Stomach (tissue), 4 donors: ENCODE measurements at regions not wholly inside any gene's neighbourhood (a gene's known extent, or its start where the extent isn't known, plus 50 kb on each side); places are given as distances from the start of the nearest gene placed in this dataset.

Experiments
- POLR2A ChIP-seq, 4 donors: fragments of 450-650 bp; IDR thresholded peaks; one replicate each; pipeline ENCODE4 v1.6.1; 2016; ENCODE audit warnings: antibody characterized with exemption in 4 of 4, control low read depth in 2 of 4, mild to moderate bottlenecking in 1 of 4, moderate library complexity in 1 of 4
- TF ChIP-seq, protein P1 (sequence below), 7 experiments: fragments of 450-650 bp in 4 of 7; fragments of 200-600 bp in 3 of 7; sonication (generic) in 3 of 7; IDR thresholded peaks; one replicate each; pipeline ENCODE4 v1.5.1; 2016 to 2019; ENCODE audit warnings: antibody characterized with exemption in 7 of 7, control low read depth in 2 of 7, mild to moderate bottlenecking in 1 of 7

DNA sequence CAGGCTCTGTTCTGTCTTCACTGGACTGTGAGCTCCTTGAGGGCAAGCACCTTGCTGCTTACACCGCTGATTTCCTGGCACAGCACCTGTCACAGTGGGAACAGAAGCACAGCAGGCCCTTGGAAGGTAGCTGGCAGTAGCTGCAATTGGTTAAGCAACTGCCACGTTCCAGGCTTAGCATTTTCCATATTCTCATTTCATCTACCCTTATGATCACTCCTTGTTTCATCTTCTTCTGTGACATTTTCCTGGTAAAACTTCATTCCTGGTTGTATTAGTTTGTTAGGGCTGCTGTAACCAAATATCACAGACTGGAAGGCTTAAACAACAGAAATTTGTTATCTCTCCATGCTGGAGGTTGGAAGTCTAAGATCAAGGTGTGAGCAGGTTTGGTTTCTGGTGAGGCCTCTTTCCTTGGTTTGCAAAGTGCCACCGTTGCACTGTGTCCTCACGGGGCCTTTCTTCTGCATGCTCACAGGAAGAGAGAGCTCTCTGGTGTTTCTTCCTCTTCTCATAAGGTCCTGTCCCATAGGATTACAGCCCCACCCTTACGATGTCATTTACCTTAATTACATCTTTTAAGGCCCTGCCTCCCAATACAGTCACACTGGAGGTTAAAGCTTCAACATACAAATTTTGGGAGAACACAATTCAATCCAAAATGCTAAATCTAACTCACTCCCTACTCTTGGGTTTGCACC, 121.7 kb upstream of the CPSF6 start:
- TF ChIP-seq, protein P1, sequence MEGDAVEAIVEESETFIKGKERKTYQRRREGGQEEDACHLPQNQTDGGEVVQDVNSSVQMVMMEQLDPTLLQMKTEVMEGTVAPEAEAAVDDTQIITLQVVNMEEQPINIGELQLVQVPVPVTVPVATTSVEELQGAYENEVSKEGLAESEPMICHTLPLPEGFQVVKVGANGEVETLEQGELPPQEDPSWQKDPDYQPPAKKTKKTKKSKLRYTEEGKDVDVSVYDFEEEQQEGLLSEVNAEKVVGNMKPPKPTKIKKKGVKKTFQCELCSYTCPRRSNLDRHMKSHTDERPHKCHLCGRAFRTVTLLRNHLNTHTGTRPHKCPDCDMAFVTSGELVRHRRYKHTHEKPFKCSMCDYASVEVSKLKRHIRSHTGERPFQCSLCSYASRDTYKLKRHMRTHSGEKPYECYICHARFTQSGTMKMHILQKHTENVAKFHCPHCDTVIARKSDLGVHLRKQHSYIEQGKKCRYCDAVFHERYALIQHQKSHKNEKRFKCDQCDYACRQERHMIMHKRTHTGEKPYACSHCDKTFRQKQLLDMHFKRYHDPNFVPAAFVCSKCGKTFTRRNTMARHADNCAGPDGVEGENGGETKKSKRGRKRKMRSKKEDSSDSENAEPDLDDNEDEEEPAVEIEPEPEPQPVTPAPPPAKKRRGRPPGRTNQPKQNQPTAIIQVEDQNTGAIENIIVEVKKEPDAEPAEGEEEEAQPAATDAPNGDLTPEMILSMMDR (IDR thresholded peaks at IDR 0.05) = no peak
- TF ChIP-seq POLR2A (IDR thresholded peaks at IDR 0.05) = no peak
